ENCODE measurements at regions not wholly inside any gene's neighbourhood (a gene's known extent, or its start where the extent isn't known, plus 50 kb on each side); places are given as distances from the start of the nearest gene placed in this dataset.

DNA sequence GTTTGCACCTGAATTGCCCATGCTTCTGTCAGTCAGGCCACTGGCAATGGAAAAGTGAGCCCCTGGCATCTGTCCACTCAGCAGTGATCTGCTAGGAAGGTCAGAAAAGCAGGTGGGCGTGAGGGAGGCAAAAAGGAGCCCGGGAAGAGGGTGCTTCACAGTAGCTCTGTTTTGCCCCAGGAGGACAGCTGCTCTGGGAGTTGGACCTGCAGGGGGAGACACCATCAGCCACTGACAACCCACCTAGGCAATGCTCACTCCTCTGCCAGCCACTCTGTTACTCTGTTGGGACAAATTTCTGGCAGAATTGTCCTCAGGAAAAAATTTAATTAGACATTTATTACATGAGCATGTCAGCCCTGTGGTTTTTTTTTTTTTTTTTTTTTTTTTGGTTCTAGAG lies 146.4 kb downstream of the LRIG2 start:
- TF ChIP-seq, protein P1, sequence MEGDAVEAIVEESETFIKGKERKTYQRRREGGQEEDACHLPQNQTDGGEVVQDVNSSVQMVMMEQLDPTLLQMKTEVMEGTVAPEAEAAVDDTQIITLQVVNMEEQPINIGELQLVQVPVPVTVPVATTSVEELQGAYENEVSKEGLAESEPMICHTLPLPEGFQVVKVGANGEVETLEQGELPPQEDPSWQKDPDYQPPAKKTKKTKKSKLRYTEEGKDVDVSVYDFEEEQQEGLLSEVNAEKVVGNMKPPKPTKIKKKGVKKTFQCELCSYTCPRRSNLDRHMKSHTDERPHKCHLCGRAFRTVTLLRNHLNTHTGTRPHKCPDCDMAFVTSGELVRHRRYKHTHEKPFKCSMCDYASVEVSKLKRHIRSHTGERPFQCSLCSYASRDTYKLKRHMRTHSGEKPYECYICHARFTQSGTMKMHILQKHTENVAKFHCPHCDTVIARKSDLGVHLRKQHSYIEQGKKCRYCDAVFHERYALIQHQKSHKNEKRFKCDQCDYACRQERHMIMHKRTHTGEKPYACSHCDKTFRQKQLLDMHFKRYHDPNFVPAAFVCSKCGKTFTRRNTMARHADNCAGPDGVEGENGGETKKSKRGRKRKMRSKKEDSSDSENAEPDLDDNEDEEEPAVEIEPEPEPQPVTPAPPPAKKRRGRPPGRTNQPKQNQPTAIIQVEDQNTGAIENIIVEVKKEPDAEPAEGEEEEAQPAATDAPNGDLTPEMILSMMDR (IDR thresholded peaks at IDR 0.05): peak; percentile 23
- TF ChIP-seq ZFX (IDR thresholded peaks at IDR 0.05; ENCODE audit: borderline replicate concordance): no peak
